ENCODE measurements at regions not wholly inside any gene's neighbourhood (a gene's known extent, or its start where the extent isn't known, plus 50 kb on each side); places are given as distances from the start of the nearest gene placed in this dataset.
"Not testable (repeated sequence)": the region's sequence is repeated elsewhere in the genome, so short reads cannot be mapped to it uniquely, and the experiment has no call there.

GRCh38 chr22:27314276-27314807 lies 487.2 kb downstream of the MN1 start:
- no peak for DNase-seq (ENCODE audit: low read depth)

- DNase-seq (ENCODE audit: low read depth), result no peak
Observed at GRCh38 chr22:27315833-27316232, 485.7 kb downstream of the MN1 start.

GRCh38 chr22:27317096-27317495 lies 484.5 kb downstream of the MN1 start:
- DNase-seq (ENCODE audit: low read depth), result no peak

GRCh38 chr22:27317971-27318428 lies 483.6 kb downstream of the MN1 start:
- DNase-seq (ENCODE audit: low read depth), result no peak

- peak; percentile 60 for DNase-seq (ENCODE audit: low read depth)
Observed at GRCh38 chr22:27318516-27318915, 483.0 kb downstream of the MN1 start.

GRCh38 chr22:27323661-27324060 lies 477.9 kb downstream of the MN1 start:
- no peak for DNase-seq (ENCODE audit: low read depth)

- not testable (repeated sequence) for DNase-seq (ENCODE audit: low read depth)
Observed at GRCh38 chr22:27324908-27325307, 476.6 kb downstream of the MN1 start.

- DNase-seq (ENCODE audit: low read depth), result no peak
Observed at GRCh38 chr22:27327497-27327896, 474.1 kb downstream of the MN1 start.

GRCh38 chr22:27327981-27328721 lies 473.4 kb downstream of the MN1 start:
- no peak for DNase-seq (ENCODE audit: low read depth)

GRCh38 chr22:27329131-27329850 lies 472.3 kb downstream of the MN1 start:
- no peak for DNase-seq (ENCODE audit: low read depth)

GRCh38 chr22:27329966-27330645 lies 471.4 kb downstream of the MN1 start:
- no peak for DNase-seq (ENCODE audit: low read depth)

- peak; percentile 13 for DNase-seq (ENCODE audit: low read depth)
Observed at GRCh38 chr22:27331526-27332281, 469.9 kb downstream of the MN1 start.

- no peak for DNase-seq (ENCODE audit: low read depth)
Observed at GRCh38 chr22:27335102-27335660, 466.4 kb downstream of the MN1 start.

GRCh38 chr22:27336151-27337090 lies 465.1 kb downstream of the MN1 start:
- DNase-seq (ENCODE audit: low read depth), result no peak

- no peak for DNase-seq (ENCODE audit: low read depth)
Observed at GRCh38 chr22:27337676-27338075, 463.9 kb downstream of the MN1 start.

GRCh38 chr22:27340047-27340446 lies 461.5 kb downstream of the MN1 start:
- no peak for DNase-seq (ENCODE audit: low read depth)

GRCh38 chr22:27344546-27344945 lies 457.0 kb downstream of the MN1 start:
- DNase-seq (ENCODE audit: low read depth), result no peak

GRCh38 chr22:27345691-27346090 lies 455.9 kb downstream of the MN1 start:
- DNase-seq (ENCODE audit: low read depth), result no peak

GRCh38 chr22:27347951-27348350 lies 453.6 kb downstream of the MN1 start:
- no peak for DNase-seq (ENCODE audit: low read depth)

GRCh38 chr22:27348634-27349033 lies 452.9 kb downstream of the MN1 start:
- no peak for DNase-seq (ENCODE audit: low read depth)

Data from fibroblast of the conjunctiva (primary cell).